Nephron progenitor cell (in vitro differentiated cells): ENCODE measurements at regions not wholly inside any gene's neighbourhood (a gene's known extent, or its start where the extent isn't known, plus 50 kb on each side); places are given as distances from the start of the nearest gene placed in this dataset.

Source experiments
- DNase-seq: peaks from one replicate; pipeline ENCODE4 v3.0.0; 2021
- H3K27ac Mint-ChIP-seq: 2 replicates; pipeline ENCODE4 v1.8.0; 2021; ENCODE audit warnings: mild to moderate bottlenecking, moderate library complexity, mixed read lengths
- H3K27me3 Mint-ChIP-seq: 2 replicates; pipeline ENCODE4 v1.8.0; 2021; ENCODE audit warnings: mild to moderate bottlenecking, low read depth, mixed read lengths; ENCODE audit not compliant: poor library complexity
- H3K36me3 Mint-ChIP-seq: 2 replicates; pipeline ENCODE4 v1.8.0; 2021; ENCODE audit warnings: low read depth, mixed read lengths
- H3K4me1 Mint-ChIP-seq: 2 replicates; pipeline ENCODE4 v1.8.0; 2021; ENCODE audit warnings: mixed read lengths
- H3K4me3 Mint-ChIP-seq: 2 replicates; pipeline ENCODE4 v1.8.0; 2021; ENCODE audit warnings: mild to moderate bottlenecking, moderate library complexity, mixed read lengths
- H3K9me3 Mint-ChIP-seq: 2 replicates; pipeline ENCODE4 v1.8.0; 2021; ENCODE audit warnings: mild to moderate bottlenecking, moderate library complexity, mixed read lengths
- CTCF ChIP-seq: fragments of 200-600 bp; sonication (generic); IDR thresholded peaks from 2 replicates; pipeline ENCODE4 v1.5.0; 2021; ENCODE audit warnings: antibody characterized with exemption

- no peaks in the 10 kb centered on the region for H3K27me3 Mint-ChIP-seq
- no peaks in the 10 kb centered on the region for H3K36me3 Mint-ChIP-seq
- no peak for TF ChIP-seq CTCF
- no peaks in the 10 kb centered on the region for H3K9me3 Mint-ChIP-seq
- H3K27ac Mint-ChIP-seq = no peak overlapping the region
- H3K4me1 Mint-ChIP-seq = no peaks in the 10 kb centered on the region
- DNase-seq = no peak
- H3K4me3 Mint-ChIP-seq = no peak overlapping the region
Observed at GRCh38 chr16:63907251-63907650, 1214.6 kb downstream of the CDH11 start.

GRCh38 chr16:63904930-63905329 lies 1216.9 kb downstream of the CDH11 start:
- Mint-ChIP-seq H3K36me3 (no peaks in the 10 kb centered on the region), H3K27ac (no peak overlapping the region), H3K4me3 (no peak overlapping the region), H3K4me1 (no peaks in the 10 kb centered on the region), H3K9me3 (no peaks in the 10 kb centered on the region), H3K27me3 (no peaks in the 10 kb centered on the region)
- no peak for DNase-seq
- TF ChIP-seq CTCF = no peak

GRCh38 chr16:63904182-63904581 lies 1217.7 kb downstream of the CDH11 start:
- H3K27ac Mint-ChIP-seq = no peak overlapping the region
- no peaks in the 10 kb centered on the region for H3K4me1 Mint-ChIP-seq
- no peak for DNase-seq
- no peaks in the 10 kb centered on the region for H3K36me3 Mint-ChIP-seq
- no peak for TF ChIP-seq CTCF
- H3K27me3 Mint-ChIP-seq = no peaks in the 10 kb centered on the region
- no peaks in the 10 kb centered on the region for H3K9me3 Mint-ChIP-seq
- H3K4me3 Mint-ChIP-seq = no peak overlapping the region

- DNase-seq = no peak
- Mint-ChIP-seq H3K27me3 (no peaks in the 10 kb centered on the region), H3K9me3 (no peaks in the 10 kb centered on the region), H3K4me1 (no peaks in the 10 kb centered on the region), H3K4me3 (no peak overlapping the region), H3K27ac (no peak overlapping the region), H3K36me3 (no peaks in the 10 kb centered on the region)
- no peak for TF ChIP-seq CTCF
Observed at GRCh38 chr16:63896383-63897109, 1225.3 kb downstream of the CDH11 start.

- Mint-ChIP-seq H3K36me3 (no peaks in the 10 kb centered on the region), H3K27ac (no peak overlapping the region), H3K4me1 (no peaks in the 10 kb centered on the region), H3K4me3 (no peak overlapping the region), H3K9me3 (peaks cover 7% of the 10 kb centered on the region), H3K27me3 (no peaks in the 10 kb centered on the region)
- no peak for TF ChIP-seq CTCF
- no peak for DNase-seq
Observed at GRCh38 chr16:63890723-63891122, 1231.1 kb downstream of the CDH11 start.

- Mint-ChIP-seq H3K4me3 (no peak overlapping the region), H3K36me3 (no peaks in the 10 kb centered on the region), H3K27me3 (no peaks in the 10 kb centered on the region), H3K4me1 (no peaks in the 10 kb centered on the region), H3K9me3 (peaks cover 7% of the 10 kb centered on the region), H3K27ac (no peak overlapping the region)
- TF ChIP-seq CTCF = no peak
- no peak for DNase-seq
Observed at GRCh38 chr16:63890081-63890480, 1231.8 kb downstream of the CDH11 start.
